GM23338 (cell line): ENCODE measurements at regions not wholly inside any gene's neighbourhood (a gene's known extent, or its start where the extent isn't known, plus 50 kb on each side); places are given as distances from the start of the nearest gene placed in this dataset.
"Not testable (repeated sequence)": the region's sequence is repeated elsewhere in the genome, so short reads cannot be mapped to it uniquely, and the experiment has no call there.

ENCODE experiments used
- ATAC-seq: fragments of 200-7000 bp; cut with Tn5 transposase; 3 replicates; pipeline ENCODE4 v1.9.1; 2020
- DNase-seq: peaks from one replicate; pipeline ENCODE4 v3.0.0-alpha.2; 2015; ENCODE audit warnings: low spot score
- H2AFZ ChIP-seq: fragments of 200-600 bp; sonication (generic); 2 replicates; pipeline ENCODE4 v1.8.0; 2016; ENCODE audit warnings: antibody characterized with exemption, mild to moderate bottlenecking, moderate library complexity
- H3F3A ChIP-seq: fragments of 200-600 bp; sonication (generic); replicated peaks from 2 replicates; pipeline ENCODE4 v1.8.0; 2017; ENCODE audit warnings: antibody characterized with exemption, mixed run types, low read depth
- H3K27ac ChIP-seq: fragments of 200-600 bp; sonication (generic); 2 replicates; pipeline ENCODE4 v1.6.1; 2016; ENCODE audit warnings: low read depth
- H3K27me3 ChIP-seq: fragments of 200-600 bp; sonication (generic); 2 replicates; pipeline ENCODE4 v1.8.0; 2016; ENCODE audit warnings: mild to moderate bottlenecking, mixed run types, moderate library complexity; ENCODE audit not compliant: insufficient read depth
- H3K36me3 ChIP-seq: fragments of 200-600 bp; sonication (generic); 2 replicates; pipeline ENCODE4 v1.8.0; 2016; ENCODE audit warnings: mild to moderate bottlenecking; ENCODE audit not compliant: insufficient read depth
- H3K4me1 ChIP-seq: fragments of 200-600 bp; sonication (generic); 2 replicates; pipeline ENCODE4 v1.8.0; 2016; ENCODE audit warnings: mild to moderate bottlenecking, moderate library complexity; ENCODE audit not compliant: insufficient read depth
- H3K4me2 ChIP-seq: fragments of 200-600 bp; sonication (generic); 2 replicates; pipeline ENCODE4 v1.7.1; 2017; ENCODE audit warnings: mixed run types
- H3K4me3 ChIP-seq: fragments of 200-600 bp; sonication (generic); 2 replicates; pipeline ENCODE4 v1.6.1; 2016; ENCODE audit warnings: mixed run types
- H3K79me2 ChIP-seq: fragments of 200-600 bp; sonication (generic); replicated peaks from 2 replicates; pipeline ENCODE4 v1.8.0; 2017; ENCODE audit warnings: mild to moderate bottlenecking; ENCODE audit not compliant: insufficient read depth
- H3K9me2 ChIP-seq: fragments of 200-600 bp; sonication (generic); 2 replicates; pipeline ENCODE4 v1.8.0; 2017; ENCODE audit not compliant: insufficient read depth
- H4K20me1 ChIP-seq: fragments of 200-600 bp; sonication (generic); replicated peaks from 2 replicates; pipeline ENCODE4 v1.8.0; 2017; ENCODE audit warnings: mild to moderate bottlenecking; ENCODE audit not compliant: insufficient read depth
- H3K27ac Mint-ChIP-seq: 2 replicates; pipeline ENCODE4 v1.8.0; 2020; ENCODE audit warnings: inconsistent platforms, mild to moderate bottlenecking, moderate library complexity, mixed read lengths
- H3K27me3 Mint-ChIP-seq: 3 replicates; pipeline ENCODE4 v1.8.0; 2022; ENCODE audit warnings: low read depth, mild to moderate bottlenecking, moderate library complexity, mixed read lengths, inconsistent platforms; ENCODE audit not compliant: insufficient read depth, poor library complexity
- H3K36me3 Mint-ChIP-seq: 3 replicates; pipeline ENCODE4 v1.8.0; 2021; ENCODE audit warnings: low read depth, mild to moderate bottlenecking, inconsistent platforms, moderate library complexity, mixed read lengths
- H3K4me1 Mint-ChIP-seq: 3 replicates; pipeline ENCODE4 v1.8.0; 2020; ENCODE audit warnings: mild to moderate bottlenecking, inconsistent platforms, mixed read lengths
- H3K4me3 Mint-ChIP-seq: 3 replicates; pipeline ENCODE4 v1.8.0; 2021; ENCODE audit warnings: moderate library complexity, mild to moderate bottlenecking, inconsistent platforms, mixed read lengths
- H3K9me3 Mint-ChIP-seq: 3 replicates; pipeline ENCODE4 v1.8.0; 2020; ENCODE audit warnings: moderate library complexity, mild to moderate bottlenecking, inconsistent platforms, mixed read lengths
- CREB1 ChIP-seq: fragments of 250-450 bp; sonication (Bioruptor Pico); IDR thresholded peaks from 2 replicates; pipeline ENCODE4 v1.5.0; 2020; ENCODE audit warnings: low read depth, mild to moderate bottlenecking, moderate library complexity
- ETS1 ChIP-seq: IDR thresholded peaks from 2 replicates; pipeline ENCODE4 v1.6.1; 2016; ENCODE audit warnings: antibody characterized with exemption
- EZH2 ChIP-seq: fragments of 200-600 bp; sonication (generic); IDR thresholded peaks from one replicate; pipeline ENCODE4 v1.8.0; 2017; ENCODE audit warnings: antibody characterized with exemption, mild to moderate bottlenecking, low read depth; ENCODE audit not compliant: unreplicated experiment
- JUNB ChIP-seq: IDR thresholded peaks from one replicate; pipeline ENCODE4 v1.6.1; 2016; ENCODE audit warnings: antibody characterized with exemption; ENCODE audit not compliant: unreplicated experiment
- NANOG ChIP-seq: IDR thresholded peaks from 2 replicates; pipeline ENCODE4 v1.6.1; 2016; ENCODE audit warnings: antibody characterized with exemption, borderline replicate concordance
- POLR2AphosphoS5 ChIP-seq: IDR thresholded peaks from 2 replicates; pipeline ENCODE4 v1.6.1; 2016; ENCODE audit warnings: antibody characterized with exemption, low read depth
- STAT1 ChIP-seq: IDR thresholded peaks from one replicate; pipeline ENCODE4 v1.6.1; 2016; ENCODE audit warnings: antibody characterized with exemption; ENCODE audit not compliant: unreplicated experiment
- ZNF114 ChIP-seq: fragments of 250-450 bp; sonication (Bioruptor Pico); IDR thresholded peaks from 2 replicates; pipeline ENCODE4 v1.5.0; 2020; ENCODE audit warnings: mild to moderate bottlenecking, moderate library complexity
- ZNF462 ChIP-seq: fragments of 250-450 bp; sonication (Bioruptor Pico); IDR thresholded peaks from 2 replicates; pipeline ENCODE4 v1.5.0; 2020; ENCODE audit warnings: mild to moderate bottlenecking, moderate library complexity

- Histone ChIP-seq H2AFZ (peak overlapping the region; percentile 57; the same call in 1 of the 2 replicates), H3K4me3 (peak overlapping the region; percentile 41)
- not testable (repeated sequence) for H3K27me3 Mint-ChIP-seq
These were observed 889.3 kb upstream of the NUDT12 start for GRCh38 chr5:104451911-104452310.

GRCh38 chr5:104444656-104445055 is 882.1 kb upstream of the NUDT12 start:
- Mint-ChIP-seq H3K27ac (no peak overlapping the region), H3K9me3 (peaks cover 4% of the 10 kb centered on the region; the same call in 2 of the 3 replicates), H3K27me3 (no peaks in the 10 kb centered on the region), H3K4me3 (no peak overlapping the region), H3K36me3 (no peaks in the 10 kb centered on the region), H3K4me1 (no peaks in the 10 kb centered on the region)
- Histone ChIP-seq H3K27ac (no peak overlapping the region), H3K79me2 (no peaks in the 10 kb centered on the region), H3K27me3 (no peaks in the 10 kb centered on the region), H3K4me3 (no peak overlapping the region), H3F3A (no peaks in the 10 kb centered on the region), H3K9me2 (no peaks in the 10 kb centered on the region), H4K20me1 (no peaks in the 10 kb centered on the region), H2AFZ (no peak overlapping the region), H3K4me2 (no peak overlapping the region), H3K4me1 (no peaks in the 10 kb centered on the region), H3K36me3 (no peaks in the 10 kb centered on the region)
- ATAC-seq (no peak), DNase-seq (no peak)
- no peak for TF ChIP-seq POLR2AphosphoS5
- no peak for TF ChIP-seq EZH2
- no peak for TF ChIP-seq ZNF114 (CRISPR knock-in tag)
- TF ChIP-seq ETS1, result no peak

More at GRCh38 chr5:104451911-104452310, 889.3 kb upstream of the NUDT12 start:
- not testable (repeated sequence) for H3K9me2 ChIP-seq, H3K9me3 Mint-ChIP-seq, H4K20me1 ChIP-seq, H3K4me3 Mint-ChIP-seq, H3K79me2 ChIP-seq, H3F3A ChIP-seq, H3K4me1 Mint-ChIP-seq, H3K36me3 Mint-ChIP-seq, H3K4me1 ChIP-seq, ATAC-seq, H3K27me3 ChIP-seq, H3K36me3 ChIP-seq
- H3K27ac ChIP-seq, result peak overlapping the region; percentile 13; the same call in 1 of the 2 replicates
- peak overlapping the region; percentile 58; the same call in 1 of the 2 replicates for H3K4me2 ChIP-seq
- H3K27ac Mint-ChIP-seq, result peak overlapping the region; percentile 84
- peak; percentile 7 for DNase-seq
- TF ChIP-seq POLR2AphosphoS5, result peak; percentile 35; the same call in 1 of the 2 replicates

GRCh38 chr5:104443706-104444105 is 881.1 kb upstream of the NUDT12 start:
- H3K36me3 Mint-ChIP-seq, result no peaks in the 10 kb centered on the region
- TF ChIP-seq EZH2 (no peak), POLR2AphosphoS5 (no peak), NANOG (no peak), CREB1 (CRISPR knock-in tag) (no peak), JUNB (no peak), STAT1 (no peak), ZNF462 (no peak)

More at GRCh38 chr5:104443706-104444105, 881.1 kb upstream of the NUDT12 start:
- Histone ChIP-seq H2AFZ (0 out of 2 replicates have a peak overlapping the region, but pooled peaks have one; percentile 9), H3K9me2 (no peaks in the 10 kb centered on the region), H3K4me2 (no peak overlapping the region), H3K27ac (no peak overlapping the region), H3K4me1 (no peaks in the 10 kb centered on the region), H3K79me2 (no peaks in the 10 kb centered on the region), H3K4me3 (no peak overlapping the region), H3F3A (no peaks in the 10 kb centered on the region), H3K36me3 (no peaks in the 10 kb centered on the region), H3K27me3 (no peaks in the 10 kb centered on the region), H4K20me1 (no peaks in the 10 kb centered on the region)
- H3K4me3 Mint-ChIP-seq, result no peak overlapping the region
- ATAC-seq, result no peak
- no peaks in the 10 kb centered on the region for H3K9me3 Mint-ChIP-seq
- no peak for DNase-seq
- no peaks in the 10 kb centered on the region for H3K27me3 Mint-ChIP-seq
- no peaks in the 10 kb centered on the region for H3K4me1 Mint-ChIP-seq
- no peak overlapping the region for H3K27ac Mint-ChIP-seq
